ENCODE measurements at regions not wholly inside any gene's neighbourhood (a gene's known extent, or its start where the extent isn't known, plus 50 kb on each side); places are given as distances from the start of the nearest gene placed in this dataset.

DNA sequence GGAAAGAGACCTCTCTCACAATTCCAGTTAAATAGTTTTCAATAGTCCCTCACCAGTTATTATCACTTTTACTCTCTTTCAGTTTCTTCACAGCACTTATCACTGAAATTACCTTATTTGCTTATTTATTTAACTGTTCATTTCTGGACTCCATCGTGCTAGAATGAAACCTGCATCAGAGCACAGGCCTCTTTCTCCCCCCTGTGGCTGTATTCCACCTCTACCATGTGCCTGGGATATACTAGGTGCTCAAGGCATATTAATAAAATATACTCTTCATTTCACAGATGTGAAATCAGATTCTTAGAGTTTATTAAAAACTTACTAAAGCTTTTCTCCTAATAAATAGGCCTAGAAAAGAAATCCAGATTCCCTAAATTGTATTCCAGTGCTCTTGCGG is 308.9 kb upstream of the MON1B start:
- peak; percentile 3 for DNase-seq (ENCODE audit: low read depth)
- TF ChIP-seq CTCF (IDR thresholded peaks at IDR 0.05; ENCODE audit: insufficient read depth, low read depth, low read length, missing control alignments), result peak; percentile 7
- H3K4me3 ChIP-seq (ENCODE audit: low read depth, low read length), result no peak overlapping the region

- no peak for TF ChIP-seq CTCF (IDR thresholded peaks at IDR 0.05; ENCODE audit: insufficient read depth, low read depth, low read length, missing control alignments)
- H3K4me3 ChIP-seq (ENCODE audit: low read depth, low read length), result no peak overlapping the region
- DNase-seq (ENCODE audit: low read depth), result no peak
Observed at GRCh38 chr16:76883076-76883475, 307.9 kb upstream of the MON1B start.

- no peak for TF ChIP-seq CTCF (IDR thresholded peaks at IDR 0.05; ENCODE audit: insufficient read depth, low read depth, low read length, missing control alignments)
- DNase-seq (ENCODE audit: low read depth), result no peak
- no peak overlapping the region for H3K4me3 ChIP-seq (ENCODE audit: low read depth, low read length)
Observed at GRCh38 chr16:76885776-76886537, 305.0 kb upstream of the MON1B start.

DNA sequence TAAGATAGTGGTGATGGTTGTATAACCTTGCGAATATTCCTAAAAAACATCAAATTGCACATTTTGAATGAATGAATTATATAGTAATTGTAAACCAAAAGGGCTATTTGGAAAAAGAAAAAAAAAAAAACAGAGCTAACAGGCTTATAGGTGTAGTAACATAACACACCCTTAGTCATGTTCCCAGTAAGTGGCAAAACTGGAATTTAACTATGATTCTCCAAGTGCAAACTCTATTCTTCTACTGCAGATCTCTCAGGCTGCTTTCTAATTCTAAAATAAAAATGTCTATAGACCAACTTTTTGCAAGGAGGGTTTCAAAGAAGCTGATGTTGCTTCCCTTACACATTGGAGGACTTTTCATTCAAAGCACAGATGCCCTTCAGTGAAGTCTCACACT is 293.2 kb upstream of the MON1B start:
- DNase-seq (ENCODE audit: low read depth), result no peak
- TF ChIP-seq CTCF (IDR thresholded peaks at IDR 0.05; ENCODE audit: insufficient read depth, low read depth, low read length, missing control alignments), result no peak
- H3K4me3 ChIP-seq (ENCODE audit: low read depth, low read length), result no peak overlapping the region

- DNase-seq (ENCODE audit: low read depth), result no peak
- TF ChIP-seq CTCF (IDR thresholded peaks at IDR 0.05; ENCODE audit: insufficient read depth, low read depth, low read length, missing control alignments), result no peak
- H3K4me3 ChIP-seq (ENCODE audit: low read depth, low read length), result no peak overlapping the region
Observed at GRCh38 chr16:76899767-76900166, 291.2 kb upstream of the MON1B start.

DNA sequence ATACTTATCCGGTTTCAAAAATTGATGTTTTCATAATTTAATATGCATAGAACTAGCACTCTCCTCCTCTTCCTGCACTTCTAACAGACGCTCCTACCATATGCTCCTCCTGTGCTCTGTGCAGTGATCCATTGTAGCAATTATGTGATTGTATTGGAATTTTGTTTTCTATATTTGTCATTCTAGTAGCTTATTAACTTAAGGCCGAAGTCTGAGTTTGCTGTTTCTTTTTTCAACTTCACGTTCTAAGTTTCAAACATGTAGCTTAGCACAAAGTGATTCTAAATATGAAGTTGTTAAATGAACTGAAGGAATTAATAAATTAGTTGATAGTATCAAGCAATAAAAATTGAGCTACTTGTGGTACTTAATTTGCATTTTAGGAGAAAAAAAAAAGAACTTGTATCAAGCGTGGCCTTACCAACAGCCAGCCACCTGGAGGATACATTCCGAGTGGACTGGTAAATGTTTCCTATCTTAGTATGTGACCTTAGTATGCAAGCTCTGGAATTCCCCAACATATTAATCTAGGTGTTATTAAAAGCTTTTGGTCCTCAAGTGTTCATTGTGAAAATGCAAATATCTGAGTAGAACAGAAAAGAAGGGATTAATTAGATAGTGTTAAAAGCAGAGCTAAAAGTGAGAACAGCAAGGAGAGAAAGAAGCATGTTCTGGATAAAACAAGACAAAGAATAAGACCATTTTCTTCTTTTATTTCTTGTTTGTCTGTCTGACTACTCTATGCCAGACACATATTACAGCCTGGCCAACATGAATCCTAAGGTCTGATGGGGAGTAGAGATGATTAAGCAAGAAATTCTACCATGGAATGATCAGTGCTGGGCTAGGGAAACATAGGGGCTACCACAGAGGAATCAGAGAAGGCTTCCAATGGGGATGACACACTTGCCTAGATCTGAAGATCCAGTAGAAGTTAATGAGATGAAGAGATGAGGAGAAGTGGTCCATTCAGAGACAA is 290.4 kb upstream of the MON1B start:
- H3K4me3 ChIP-seq (ENCODE audit: low read depth, low read length), result no peak overlapping the region
- no peak for DNase-seq (ENCODE audit: low read depth)
- TF ChIP-seq CTCF (IDR thresholded peaks at IDR 0.05; ENCODE audit: insufficient read depth, low read depth, low read length, missing control alignments), result no peak
